Left lung (tissue), 4 donors: ENCODE measurements at regions not wholly inside any gene's neighbourhood (a gene's known extent, or its start where the extent isn't known, plus 50 kb on each side); places are given as distances from the start of the nearest gene placed in this dataset.

Experiments used
- ATAC-seq: fragments of 200-7000 bp; cut with Tn5 transposase; one replicate; pipeline ENCODE4 v1.9.1; 2020; ENCODE audit warnings: moderate library complexity
- DNase-seq, 4 donors: peaks; one replicate each; pipeline ENCODE4 v3.0.0-alpha.2; 2013 to 2020
- H3K27ac ChIP-seq, 2 donors: fragments of 200-600 bp; sonication (generic) in 1 of 2; one replicate each; pipeline versions ENCODE4 v1.5.0 to v1.8.0; 2020 to 2021
- H3K27me3 ChIP-seq, 2 donors: fragments of 200-600 bp; sonication (generic) in 1 of 2; one replicate each; pipeline versions ENCODE4 v1.5.0 to v1.8.0; 2020 to 2021
- H3K36me3 ChIP-seq, 2 donors: fragments of 200-600 bp; sonication (generic) in 1 of 2; one replicate each; pipeline versions ENCODE4 v1.5.0 to v1.8.0; 2020 to 2021
- H3K4me1 ChIP-seq, 2 donors: fragments of 200-600 bp; one replicate each; pipeline ENCODE4 v1.8.0; 2021
- H3K4me3 ChIP-seq, 2 donors: fragments of 200-600 bp; sonication (generic) in 1 of 2; one replicate each; pipeline versions ENCODE4 v1.5.0 to v1.8.0; 2020 to 2021; ENCODE audit warnings: mild to moderate bottlenecking in 1 of 2
- H3K9me3 ChIP-seq, 2 donors: fragments of 200-600 bp; sonication (generic) in 1 of 2; one replicate each; pipeline versions ENCODE4 v1.5.0 to v1.8.0; 2020 to 2021
- CTCF ChIP-seq, 2 donors: fragments of 200-600 bp; sonication (generic) in 1 of 2; IDR thresholded peaks; one replicate each; pipeline versions ENCODE4 v1.5.0 to v1.8.0; 2021; ENCODE audit warnings: antibody characterized with exemption in 2 of 2
- intact Hi-C, 2 donors: fragments of 100-400 bp; cut with DNase I; formaldehyde crosslinking; loops; one replicate each; pipeline versions ENCODE4 v1.11.2 to v1.14.2; 2022
- donor health status: DM: no; HTN: yes; CAD: no.
- donor health status: DM: no; HTN: no; CAD: no.

- Histone ChIP-seq H3K4me1 (no peaks in the 10 kb centered on the region), H3K9me3 (peaks cover 0 to 21% of the 10 kb centered on the region in 2 donors), H3K27me3 (no peaks in the 10 kb centered on the region), H3K4me3 (no peak overlapping the region), H3K36me3 (no peaks in the 10 kb centered on the region), H3K27ac (no peak overlapping the region)
- ATAC-seq (no peak), DNase-seq (no peak)
- no peak for TF ChIP-seq CTCF (IDR thresholded peaks at IDR 0.05)
- intact Hi-C loops, result no loop called here
Measured at GRCh38 chr13:89650226-89650625, 1697.3 kb upstream of the MIR17HG start.

GRCh38 chr13:89660752-89661151, 1686.7 kb upstream of the MIR17HG start:
- no peak overlapping the region for H3K27ac ChIP-seq
- no peaks in the 10 kb centered on the region for H3K36me3 ChIP-seq
- H3K9me3 ChIP-seq, result peaks cover 0 to 6% of the 10 kb centered on the region in 2 donors
- no peak for ATAC-seq
- intact Hi-C loops, result no loop called here
- DNase-seq, result no peak
- H3K27me3 ChIP-seq, result no peaks in the 10 kb centered on the region
- no peak for TF ChIP-seq CTCF (IDR thresholded peaks at IDR 0.05)
- H3K4me3 ChIP-seq, result no peak overlapping the region
- H3K4me1 ChIP-seq, result no peaks in the 10 kb centered on the region

DNA sequence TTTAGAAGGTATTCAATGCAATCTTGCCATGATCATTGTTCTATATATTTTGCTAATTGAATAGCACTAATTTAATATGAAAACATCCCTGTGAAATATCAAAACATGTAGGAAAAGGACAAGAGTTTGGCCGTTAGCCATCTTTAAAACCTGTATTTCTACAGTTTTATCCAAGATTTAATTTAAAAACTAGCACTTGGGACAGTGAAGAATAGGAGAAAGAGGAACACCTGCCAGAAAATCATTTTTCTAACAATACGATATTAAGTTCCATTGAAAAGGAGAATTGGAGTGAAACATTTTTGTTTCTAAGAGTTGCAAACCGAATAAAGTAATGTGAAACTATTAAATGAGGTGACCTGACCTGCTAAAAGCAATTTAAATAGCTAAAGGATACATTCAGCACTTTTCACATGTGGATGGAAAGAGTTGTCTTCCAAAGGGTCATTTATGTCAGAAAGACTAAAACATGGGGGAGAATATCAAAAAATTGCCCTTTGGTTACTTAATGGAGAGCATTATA, 1673.6 kb upstream of the MIR17HG start:
- no peak for DNase-seq
- TF ChIP-seq CTCF (IDR thresholded peaks at IDR 0.05), result no peak
- no peaks in the 10 kb centered on the region for H3K36me3 ChIP-seq
- no peak overlapping the region for H3K27ac ChIP-seq
- H3K4me3 ChIP-seq, result no peak overlapping the region
- H3K27me3 ChIP-seq, result no peaks in the 10 kb centered on the region
- H3K9me3 ChIP-seq, result no peaks in the 10 kb centered on the region
- intact Hi-C loops, result no loop called here
- no peaks in the 10 kb centered on the region for H3K4me1 ChIP-seq
- no peak for ATAC-seq

- Histone ChIP-seq H3K27ac (no peak overlapping the region), H3K4me3 (no peak overlapping the region), H3K9me3 (no peaks in the 10 kb centered on the region), H3K27me3 (no peaks in the 10 kb centered on the region), H3K36me3 (no peaks in the 10 kb centered on the region), H3K4me1 (no peaks in the 10 kb centered on the region)
- ATAC-seq (no peak), DNase-seq (no peak)
- TF ChIP-seq CTCF (IDR thresholded peaks at IDR 0.05), result no peak
- intact Hi-C loops, result no loop called here
Measured at GRCh38 chr13:89678466-89679121, 1668.9 kb upstream of the MIR17HG start.

- no peak for TF ChIP-seq CTCF (IDR thresholded peaks at IDR 0.05)
- no peaks in the 10 kb centered on the region for H3K27me3 ChIP-seq
- ATAC-seq (no peak), DNase-seq (no peak)
- no peak overlapping the region for H3K4me3 ChIP-seq
- H3K36me3 ChIP-seq, result no peaks in the 10 kb centered on the region
- H3K9me3 ChIP-seq, result no peaks in the 10 kb centered on the region
- intact Hi-C loops, result no loop called here
- H3K4me1 ChIP-seq, result no peaks in the 10 kb centered on the region
- H3K27ac ChIP-seq, result no peak overlapping the region
Measured at GRCh38 chr13:89684896-89685295, 1662.6 kb upstream of the MIR17HG start.
